Activated CD8-positive, alpha-beta memory T cell treated with anti-CD3 and anti-CD28 coated beads for 24 hours (primary cell): ENCODE measurements at regions not wholly inside any gene's neighbourhood (a gene's known extent, or its start where the extent isn't known, plus 50 kb on each side); places are given as distances from the start of the nearest gene placed in this dataset.

Experiments used
- DNase-seq: peaks from one replicate; pipeline ENCODE4 v3.0.0-alpha.2; 2020

DNA sequence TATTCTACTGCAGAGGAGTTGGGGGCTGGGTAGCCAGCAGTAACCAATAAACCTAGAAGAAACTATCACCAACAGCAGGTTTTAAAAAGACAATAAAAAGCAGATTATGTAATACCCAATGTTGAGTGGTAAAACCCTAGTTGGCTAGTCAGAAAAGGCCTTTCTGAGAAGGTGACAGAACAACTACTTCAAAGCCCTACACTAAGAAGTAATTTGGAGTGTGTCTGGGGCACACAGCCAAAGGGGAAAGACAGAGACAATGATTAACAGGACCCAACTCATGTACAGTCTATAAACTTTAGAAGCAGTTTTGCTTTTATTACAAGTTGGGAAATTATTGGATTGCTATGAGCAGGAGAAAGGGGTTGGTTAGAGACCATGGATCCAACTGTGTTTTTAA is 77.2 kb upstream of the TMEM106B start:
- no peak for DNase-seq

DNA sequence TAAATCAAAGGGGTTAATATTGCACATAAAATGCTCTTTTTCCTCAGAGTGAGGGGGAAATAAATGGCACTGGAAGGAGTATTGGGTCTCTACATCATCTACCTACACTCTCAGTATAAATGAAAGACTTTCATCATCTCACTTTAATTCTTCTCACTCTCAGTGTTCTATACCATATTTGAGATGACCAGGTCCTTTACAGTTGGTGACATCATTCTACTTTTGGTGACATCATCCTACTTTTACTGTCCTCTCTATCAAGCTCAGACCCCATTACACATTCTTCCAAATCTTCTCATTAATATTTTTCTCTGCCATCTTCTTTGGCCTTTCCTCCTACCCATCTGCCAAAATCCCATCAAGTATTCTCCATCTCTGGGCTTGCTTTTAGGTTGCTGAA is 74.6 kb upstream of the TMEM106B start:
- no peak for DNase-seq

DNA sequence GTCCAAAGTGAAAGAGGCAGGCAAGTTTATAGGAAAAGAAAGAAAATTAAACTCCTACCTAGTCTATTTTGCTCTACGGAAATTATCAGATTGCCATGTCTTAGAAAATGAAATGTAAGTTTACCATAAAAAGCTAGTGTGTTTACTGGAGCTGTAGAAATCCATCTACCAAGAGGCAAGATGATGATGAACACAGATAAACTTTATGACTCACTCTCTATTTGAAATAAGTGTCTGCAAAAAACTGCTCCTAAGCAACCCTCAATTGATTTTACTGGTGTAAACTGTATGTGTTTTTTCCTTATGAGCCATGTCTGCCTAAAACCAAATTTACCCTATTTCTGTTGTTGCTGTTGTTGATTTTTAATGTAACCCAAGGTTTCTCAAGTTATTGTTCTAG is 73.8 kb upstream of the TMEM106B start:
- DNase-seq = no peak

DNA sequence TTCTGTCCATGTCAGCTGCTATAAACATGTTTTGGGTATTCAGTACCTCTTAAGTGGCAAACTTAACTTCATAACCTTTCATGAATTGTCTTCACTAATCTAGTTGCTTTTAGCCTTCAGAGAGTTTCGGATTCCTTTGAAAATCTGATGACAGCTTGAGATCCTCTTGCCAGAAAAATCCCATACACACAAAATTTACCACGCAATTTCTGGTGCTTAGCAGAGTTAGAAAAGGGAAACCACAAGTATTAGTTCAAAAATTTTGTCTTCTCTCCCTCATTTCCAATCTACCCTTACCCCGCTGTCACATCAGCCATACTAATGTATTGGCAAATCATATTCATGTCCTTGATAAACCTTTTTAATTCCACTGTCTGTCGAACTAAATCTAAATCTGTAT is 72.7 kb upstream of the TMEM106B start:
- no peak for DNase-seq

DNA sequence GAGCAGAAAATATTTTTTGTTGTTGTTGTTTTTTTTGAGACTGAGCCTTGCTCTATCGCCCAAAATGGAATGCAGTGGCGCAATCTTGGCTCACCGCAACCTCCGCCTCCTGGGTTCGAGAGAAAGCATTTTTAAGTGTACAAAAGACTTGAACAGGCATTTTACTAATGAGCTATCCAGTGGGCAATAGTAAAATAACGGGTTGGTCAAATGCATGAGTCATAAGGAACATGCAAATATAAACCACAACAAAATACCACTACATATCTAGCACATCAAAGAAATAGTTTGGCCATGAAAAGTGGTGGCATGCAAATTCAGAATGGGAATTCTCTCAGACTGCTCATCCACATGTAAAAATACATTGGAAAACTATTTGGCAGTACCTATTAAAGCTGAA is 71.7 kb upstream of the TMEM106B start:
- no peak for DNase-seq

DNA sequence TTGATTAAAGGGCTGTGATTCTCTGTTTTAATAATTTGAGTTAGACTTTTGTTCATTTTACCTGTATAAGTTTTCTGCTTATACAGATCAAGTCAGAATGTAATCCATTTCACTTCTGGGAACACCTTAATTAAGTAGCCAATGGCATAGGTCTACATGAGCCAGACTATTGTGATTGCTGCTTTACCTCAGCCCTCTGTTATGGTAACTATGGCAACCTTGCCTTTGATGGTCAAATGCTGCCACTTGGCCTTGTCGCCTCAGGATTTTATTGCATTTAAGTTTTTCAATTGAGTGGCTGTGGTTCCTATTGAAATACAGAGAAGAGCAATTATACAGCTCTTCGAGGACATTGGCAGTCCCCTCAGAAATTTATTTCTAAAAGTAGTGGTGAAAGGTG is 64.3 kb upstream of the TMEM106B start:
- DNase-seq = no peak

DNA sequence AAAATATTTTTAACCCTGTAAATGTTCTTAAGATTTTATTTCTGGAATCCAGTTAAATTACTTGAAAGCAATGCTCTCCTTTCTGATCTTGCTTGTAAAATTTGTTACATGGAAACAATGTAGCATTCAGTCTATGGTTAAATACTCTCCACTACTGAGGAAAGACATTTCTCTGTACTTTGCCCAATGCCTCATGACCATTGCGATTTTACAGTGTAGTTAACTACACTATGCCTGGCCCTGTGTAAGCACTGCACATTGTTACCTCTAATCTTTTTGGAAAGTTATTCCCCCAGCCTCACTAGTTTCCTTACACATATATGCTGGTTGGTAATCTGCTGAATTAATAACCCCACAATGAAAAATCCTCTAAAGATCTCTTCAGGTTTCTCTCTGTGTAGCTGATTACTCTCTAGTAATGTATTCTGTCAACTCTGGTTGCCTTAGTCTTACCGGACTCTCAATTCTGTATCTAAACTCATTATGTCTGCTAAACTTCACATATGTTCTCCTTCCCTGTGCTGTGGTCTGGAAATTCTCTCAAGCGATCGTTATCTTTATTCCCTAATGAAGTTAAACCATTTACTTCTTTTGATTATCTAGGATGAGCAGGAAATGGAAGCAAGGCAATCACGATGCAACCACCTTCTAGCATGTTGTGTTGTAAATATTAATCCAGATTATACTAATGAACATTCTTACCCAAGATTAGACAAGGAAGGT is 58.7 kb upstream of the TMEM106B start:
- DNase-seq = no peak

DNA sequence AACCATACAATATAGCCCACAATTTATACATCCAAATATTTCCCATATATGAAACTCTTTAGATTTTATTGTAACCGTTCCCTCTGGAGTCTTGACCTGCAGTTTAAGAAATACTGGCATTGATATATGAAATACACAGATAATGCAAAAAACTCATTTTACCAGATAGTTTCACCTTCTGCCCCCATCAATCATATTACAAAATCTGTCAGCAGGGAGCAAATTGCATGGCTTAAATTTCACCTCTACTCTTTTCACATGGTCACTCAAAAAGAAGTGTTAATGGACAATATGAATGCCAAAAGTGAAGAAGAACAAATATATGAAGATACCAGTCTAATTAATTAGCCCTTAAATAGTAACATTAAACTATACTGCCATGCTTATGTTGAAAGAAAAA is 57.0 kb upstream of the TMEM106B start:
- DNase-seq = no peak

DNA sequence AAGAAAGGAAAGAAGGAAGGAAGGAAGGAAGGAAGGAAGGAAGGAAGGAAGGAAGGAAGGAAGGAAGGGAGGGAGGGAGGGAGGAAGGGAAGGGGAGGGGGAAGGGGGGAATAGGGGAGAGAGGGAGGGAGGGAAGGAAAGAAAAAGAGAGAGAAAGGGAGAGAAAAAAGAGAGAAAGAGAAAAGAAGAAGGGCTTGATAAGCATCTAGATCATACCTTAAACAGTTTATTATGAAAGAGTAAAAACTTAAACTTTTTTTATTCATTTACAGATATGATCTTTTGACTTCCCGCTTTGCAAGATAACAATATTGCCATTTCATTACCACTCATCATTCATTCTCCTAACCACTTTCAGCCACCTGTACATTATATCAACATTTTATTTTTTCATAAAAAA is 53.6 kb upstream of the TMEM106B start:
- no peak for DNase-seq

DNA sequence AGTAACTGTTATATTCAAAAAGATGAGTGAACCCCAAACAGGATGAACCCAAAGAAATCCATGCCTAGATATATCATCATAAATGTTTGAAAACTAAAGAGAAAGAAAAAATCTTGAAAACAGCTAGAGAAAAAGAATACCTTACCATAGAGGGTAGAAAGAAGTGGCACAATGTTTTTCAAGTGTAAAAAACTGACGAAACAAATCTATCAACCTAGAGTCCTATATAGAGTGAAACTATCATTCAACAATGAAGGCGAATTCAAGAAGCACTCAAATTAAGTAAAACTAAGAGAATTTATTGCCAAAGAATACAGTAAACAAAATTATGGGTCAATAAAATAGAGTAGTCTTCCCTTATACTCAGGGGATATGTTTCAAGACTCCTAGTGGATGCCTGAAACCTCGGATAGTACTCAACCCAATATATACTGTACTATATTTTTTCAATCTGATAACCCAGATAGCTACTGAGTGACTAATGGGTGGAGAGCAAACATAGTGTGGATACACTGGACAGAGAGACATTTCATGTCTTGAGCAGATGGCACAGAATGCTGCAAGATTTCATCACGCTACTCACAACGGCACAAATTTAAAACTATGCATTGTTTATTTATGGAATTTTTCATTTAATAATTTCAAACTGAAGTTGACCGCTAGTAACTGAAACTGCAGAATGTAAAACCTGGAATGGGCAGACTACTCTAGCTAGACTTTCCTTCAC is 52.6 kb upstream of the TMEM106B start:
- DNase-seq = no peak

DNA sequence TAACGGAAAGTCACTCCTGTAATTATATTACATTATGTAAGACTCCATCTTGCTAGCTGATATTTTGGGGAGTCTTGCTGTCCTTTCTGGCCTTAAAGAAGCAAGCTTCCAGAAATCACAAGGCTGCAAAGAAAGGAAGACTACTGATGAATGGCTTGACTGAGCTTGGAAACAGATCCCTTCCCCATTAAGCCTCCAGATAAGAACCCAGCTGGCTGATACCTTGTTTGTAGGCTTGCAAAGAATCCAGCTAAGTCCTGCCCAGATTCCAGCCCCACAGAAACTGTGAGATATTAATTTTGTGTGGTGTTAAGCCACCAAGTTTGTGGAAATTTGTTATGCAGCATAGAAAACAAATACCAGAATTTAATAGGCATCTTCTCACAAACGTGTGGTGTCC is 49.9 kb upstream of the TMEM106B start:
- DNase-seq = no peak
